ENCODE measurements at regions not wholly inside any gene's neighbourhood (a gene's known extent, or its start where the extent isn't known, plus 50 kb on each side); places are given as distances from the start of the nearest gene placed in this dataset.

GRCh38 chr6:113361014-113361645 lies 496.0 kb upstream of the MARCKS start:
- H3K36me3 Mint-ChIP-seq (ENCODE audit: low read depth), result no peaks in the 10 kb centered on the region
- Histone ChIP-seq H3K9me2 (ENCODE audit: insufficient read depth) (peaks cover 7% of the 10 kb centered on the region; the same call in 1 of the 2 replicates), H3F3A (replicated peaks; ENCODE audit: low read depth) (no peaks in the 10 kb centered on the region), H3K4me2 (no peak overlapping the region), H3K4me3 (no peak overlapping the region), H3K27ac (ENCODE audit: low read depth) (no peak overlapping the region), H4K20me1 (replicated peaks; ENCODE audit: insufficient read depth) (no peaks in the 10 kb centered on the region), H3K27me3 (ENCODE audit: insufficient read depth) (no peaks in the 10 kb centered on the region), H2AFZ (peak overlapping the region; percentile 94; the same call in 1 of the 2 replicates), H3K79me2 (replicated peaks; ENCODE audit: insufficient read depth) (no peaks in the 10 kb centered on the region), H3K4me1 (ENCODE audit: insufficient read depth) (peaks cover 43% of the 10 kb centered on the region), H3K36me3 (ENCODE audit: insufficient read depth) (no peaks in the 10 kb centered on the region)
- H3K4me1 Mint-ChIP-seq, result peaks cover 44% of the 10 kb centered on the region
- no peaks in the 10 kb centered on the region for H3K9me3 Mint-ChIP-seq
- no peak overlapping the region for H3K4me3 Mint-ChIP-seq
- TF ChIP-seq CTCF (conservative IDR thresholded peaks at IDR 0.05; ENCODE audit: low read depth in 2 of 2) (no peak), ZNF331 (CRISPR knock-in tag; IDR thresholded peaks at IDR 0.05; ENCODE audit: low read depth) (no peak), EZH2phosphoT487 (IDR thresholded peaks at IDR 0.05; ENCODE audit: unreplicated experiment) (no peak), ZNF114 (CRISPR knock-in tag; IDR thresholded peaks at IDR 0.05) (no peak)
- H3K27me3 Mint-ChIP-seq (ENCODE audit: insufficient read depth, low read depth, poor library complexity), result no peaks in the 10 kb centered on the region
- DNase-seq (ENCODE audit: low spot score) (no peak), ATAC-seq (no peak)
- peak overlapping the region; percentile 7 for H3K27ac Mint-ChIP-seq

- no peak for TF ChIP-seq ZNF462 (CRISPR knock-in tag; IDR thresholded peaks at IDR 0.05)
- no peak for TF ChIP-seq STAT1 (IDR thresholded peaks at IDR 0.05; ENCODE audit: unreplicated experiment)
- TF ChIP-seq POLR2AphosphoS5 (IDR thresholded peaks at IDR 0.05; ENCODE audit: low read depth), result no peak
- Histone ChIP-seq H2AFZ (no peak overlapping the region), H3K4me2 (peak overlapping the region; percentile 18), H3K79me2 (replicated peaks; ENCODE audit: insufficient read depth) (no peaks in the 10 kb centered on the region), H3K9me2 (ENCODE audit: insufficient read depth) (no peaks in the 10 kb centered on the region), H3K27me3 (ENCODE audit: insufficient read depth) (no peaks in the 10 kb centered on the region), H3K4me3 (peak overlapping the region; percentile 18; the same call in 1 of the 2 replicates), H3K27ac (ENCODE audit: low read depth) (no peak overlapping the region), H3F3A (replicated peaks; ENCODE audit: low read depth) (no peaks in the 10 kb centered on the region), H3K4me1 (ENCODE audit: insufficient read depth) (peaks cover 43% of the 10 kb centered on the region), H3K36me3 (ENCODE audit: insufficient read depth) (no peaks in the 10 kb centered on the region; the same call in 1 of the 2 replicates), H4K20me1 (replicated peaks; ENCODE audit: insufficient read depth) (no peaks in the 10 kb centered on the region)
- peaks cover 44% of the 10 kb centered on the region for H3K4me1 Mint-ChIP-seq
- no peak overlapping the region for H3K4me3 Mint-ChIP-seq
- ATAC-seq, result peak; percentile 57
- peak overlapping the region; percentile 76 for H3K27ac Mint-ChIP-seq
- no peaks in the 10 kb centered on the region for H3K36me3 Mint-ChIP-seq (ENCODE audit: low read depth)
- H3K9me3 Mint-ChIP-seq, result no peaks in the 10 kb centered on the region
- peak; percentile 21 for DNase-seq (ENCODE audit: low spot score)
- no peaks in the 10 kb centered on the region for H3K27me3 Mint-ChIP-seq (ENCODE audit: insufficient read depth, low read depth, poor library complexity)
Measured at GRCh38 chr6:113362301-113363047, 494.7 kb upstream of the MARCKS start.
